ENCODE measurements at regions not wholly inside any gene's neighbourhood (a gene's known extent, or its start where the extent isn't known, plus 50 kb on each side); places are given as distances from the start of the nearest gene placed in this dataset.

DNA sequence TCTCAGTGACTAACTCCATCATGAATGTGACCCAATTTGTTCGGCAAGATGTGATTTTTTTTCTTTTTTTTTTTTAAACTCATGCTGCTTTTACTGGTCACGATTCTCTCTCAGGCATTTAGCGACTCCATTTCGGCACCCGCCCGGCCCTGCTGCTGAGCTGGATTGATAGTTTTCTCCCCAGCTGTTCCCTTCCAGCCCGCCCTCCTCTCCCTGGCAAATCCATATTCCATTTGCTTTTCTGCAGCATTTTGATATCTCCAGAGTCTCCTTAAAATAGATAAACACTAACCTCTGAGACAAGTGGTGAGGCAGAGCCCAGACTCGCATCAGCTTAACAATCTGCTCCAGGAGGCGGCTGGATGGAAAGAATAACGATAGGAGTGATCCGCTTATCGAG lies 55.5 kb upstream of the KATNAL1 start:
- DNase-seq (ENCODE audit: extremely low read depth in 1 of 4, low spot score in 3 of 4) (peak; percentile 43 to 69 (median 53)), FAIRE-seq (peak; percentile 52), ATAC-seq (peak; percentile 68)
- WGBS (ENCODE audit: insufficient coverage, low coverage, missing lambda C conversion rate) = 1% methylated on average over 12 of the region's 12 CpGs
- POLR2A ChIA-PET = interaction anchor here (0.6 to 1.0 kb wide), 5 partner anchors 11 to 663 kb away, joined by 3 to 4 read pairs (median 3); partner anchors contain the start of gene KATNAL1
- Histone ChIP-seq H3K4me3 (no peak overlapping the region), H3K4me2 (ENCODE audit: insufficient read depth, low read length) (peak overlapping the region; percentile 33), H4K20me1 (replicated peaks; ENCODE audit: control insufficient read depth, insufficient read depth, low read length) (no peaks in the 10 kb centered on the region), H3K9ac (ENCODE audit: insufficient read depth in 1 of 2, low read depth in 2 of 2, low read length in 2 of 2) (no peak overlapping the region), H3K4me1 (replicated peaks in 1 of 2; ENCODE audit: control insufficient read depth in 2 of 2, insufficient read depth in 2 of 2, low read length in 2 of 2) (peaks cover 10 to 19% of the 10 kb centered on the region in 2 experiments), H3K9me3 (replicated peaks; ENCODE audit: control insufficient read depth, insufficient read depth, low read depth, low read length) (no peaks in the 10 kb centered on the region), H3K27me3 (ENCODE audit: control insufficient read depth in 2 of 2, insufficient read depth in 2 of 2, low read length in 2 of 2) (no peaks in the 10 kb centered on the region; a peak in 1 of 5 replicates), H3K9me1 (ENCODE audit: control insufficient read depth, insufficient read depth, low read length) (no peaks in the 10 kb centered on the region), H3K79me2 (ENCODE audit: control insufficient read depth, insufficient read depth, low read length) (no peaks in the 10 kb centered on the region), H3K36me3 (ENCODE audit: control insufficient read depth, insufficient read depth, low read length) (no peaks in the 10 kb centered on the region), H2AFZ (ENCODE audit: low read depth, low read length) (no peak overlapping the region), H3K27ac (ENCODE audit: extremely low read depth, low read depth, low read length) (no peak overlapping the region)
- BruUV-seq (replicated peaks) = no TSS peak
- CTCF ChIA-PET (ENCODE audit: low intra/inter-chr PET ratio) = no interaction called here
- intact Hi-C loops (cut with micrococcal nuclease) (no loop called here), in situ Hi-C loops (cut with MboI) (no loop called here)
- TF ChIP-seq, protein P1, sequence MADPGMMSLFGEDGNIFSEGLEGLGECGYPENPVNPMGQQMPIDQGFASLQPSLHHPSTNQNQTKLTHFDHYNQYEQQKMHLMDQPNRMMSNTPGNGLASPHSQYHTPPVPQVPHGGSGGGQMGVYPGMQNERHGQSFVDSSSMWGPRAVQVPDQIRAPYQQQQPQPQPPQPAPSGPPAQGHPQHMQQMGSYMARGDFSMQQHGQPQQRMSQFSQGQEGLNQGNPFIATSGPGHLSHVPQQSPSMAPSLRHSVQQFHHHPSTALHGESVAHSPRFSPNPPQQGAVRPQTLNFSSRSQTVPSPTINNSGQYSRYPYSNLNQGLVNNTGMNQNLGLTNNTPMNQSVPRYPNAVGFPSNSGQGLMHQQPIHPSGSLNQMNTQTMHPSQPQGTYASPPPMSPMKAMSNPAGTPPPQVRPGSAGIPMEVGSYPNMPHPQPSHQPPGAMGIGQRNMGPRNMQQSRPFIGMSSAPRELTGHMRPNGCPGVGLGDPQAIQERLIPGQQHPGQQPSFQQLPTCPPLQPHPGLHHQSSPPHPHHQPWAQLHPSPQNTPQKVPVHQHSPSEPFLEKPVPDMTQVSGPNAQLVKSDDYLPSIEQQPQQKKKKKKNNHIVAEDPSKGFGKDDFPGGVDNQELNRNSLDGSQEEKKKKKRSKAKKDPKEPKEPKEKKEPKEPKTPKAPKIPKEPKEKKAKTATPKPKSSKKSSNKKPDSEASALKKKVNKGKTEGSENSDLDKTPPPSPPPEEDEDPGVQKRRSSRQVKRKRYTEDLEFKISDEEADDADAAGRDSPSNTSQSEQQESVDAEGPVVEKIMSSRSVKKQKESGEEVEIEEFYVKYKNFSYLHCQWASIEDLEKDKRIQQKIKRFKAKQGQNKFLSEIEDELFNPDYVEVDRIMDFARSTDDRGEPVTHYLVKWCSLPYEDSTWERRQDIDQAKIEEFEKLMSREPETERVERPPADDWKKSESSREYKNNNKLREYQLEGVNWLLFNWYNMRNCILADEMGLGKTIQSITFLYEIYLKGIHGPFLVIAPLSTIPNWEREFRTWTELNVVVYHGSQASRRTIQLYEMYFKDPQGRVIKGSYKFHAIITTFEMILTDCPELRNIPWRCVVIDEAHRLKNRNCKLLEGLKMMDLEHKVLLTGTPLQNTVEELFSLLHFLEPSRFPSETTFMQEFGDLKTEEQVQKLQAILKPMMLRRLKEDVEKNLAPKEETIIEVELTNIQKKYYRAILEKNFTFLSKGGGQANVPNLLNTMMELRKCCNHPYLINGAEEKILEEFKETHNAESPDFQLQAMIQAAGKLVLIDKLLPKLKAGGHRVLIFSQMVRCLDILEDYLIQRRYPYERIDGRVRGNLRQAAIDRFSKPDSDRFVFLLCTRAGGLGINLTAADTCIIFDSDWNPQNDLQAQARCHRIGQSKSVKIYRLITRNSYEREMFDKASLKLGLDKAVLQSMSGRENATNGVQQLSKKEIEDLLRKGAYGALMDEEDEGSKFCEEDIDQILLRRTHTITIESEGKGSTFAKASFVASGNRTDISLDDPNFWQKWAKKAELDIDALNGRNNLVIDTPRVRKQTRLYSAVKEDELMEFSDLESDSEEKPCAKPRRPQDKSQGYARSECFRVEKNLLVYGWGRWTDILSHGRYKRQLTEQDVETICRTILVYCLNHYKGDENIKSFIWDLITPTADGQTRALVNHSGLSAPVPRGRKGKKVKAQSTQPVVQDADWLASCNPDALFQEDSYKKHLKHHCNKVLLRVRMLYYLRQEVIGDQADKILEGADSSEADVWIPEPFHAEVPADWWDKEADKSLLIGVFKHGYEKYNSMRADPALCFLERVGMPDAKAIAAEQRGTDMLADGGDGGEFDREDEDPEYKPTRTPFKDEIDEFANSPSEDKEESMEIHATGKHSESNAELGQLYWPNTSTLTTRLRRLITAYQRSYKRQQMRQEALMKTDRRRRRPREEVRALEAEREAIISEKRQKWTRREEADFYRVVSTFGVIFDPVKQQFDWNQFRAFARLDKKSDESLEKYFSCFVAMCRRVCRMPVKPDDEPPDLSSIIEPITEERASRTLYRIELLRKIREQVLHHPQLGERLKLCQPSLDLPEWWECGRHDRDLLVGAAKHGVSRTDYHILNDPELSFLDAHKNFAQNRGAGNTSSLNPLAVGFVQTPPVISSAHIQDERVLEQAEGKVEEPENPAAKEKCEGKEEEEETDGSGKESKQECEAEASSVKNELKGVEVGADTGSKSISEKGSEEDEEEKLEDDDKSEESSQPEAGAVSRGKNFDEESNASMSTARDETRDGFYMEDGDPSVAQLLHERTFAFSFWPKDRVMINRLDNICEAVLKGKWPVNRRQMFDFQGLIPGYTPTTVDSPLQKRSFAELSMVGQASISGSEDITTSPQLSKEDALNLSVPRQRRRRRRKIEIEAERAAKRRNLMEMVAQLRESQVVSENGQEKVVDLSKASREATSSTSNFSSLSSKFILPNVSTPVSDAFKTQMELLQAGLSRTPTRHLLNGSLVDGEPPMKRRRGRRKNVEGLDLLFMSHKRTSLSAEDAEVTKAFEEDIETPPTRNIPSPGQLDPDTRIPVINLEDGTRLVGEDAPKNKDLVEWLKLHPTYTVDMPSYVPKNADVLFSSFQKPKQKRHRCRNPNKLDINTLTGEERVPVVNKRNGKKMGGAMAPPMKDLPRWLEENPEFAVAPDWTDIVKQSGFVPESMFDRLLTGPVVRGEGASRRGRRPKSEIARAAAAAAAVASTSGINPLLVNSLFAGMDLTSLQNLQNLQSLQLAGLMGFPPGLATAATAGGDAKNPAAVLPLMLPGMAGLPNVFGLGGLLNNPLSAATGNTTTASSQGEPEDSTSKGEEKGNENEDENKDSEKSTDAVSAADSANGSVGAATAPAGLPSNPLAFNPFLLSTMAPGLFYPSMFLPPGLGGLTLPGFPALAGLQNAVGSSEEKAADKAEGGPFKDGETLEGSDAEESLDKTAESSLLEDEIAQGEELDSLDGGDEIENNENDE (IDR thresholded peaks at IDR 0.05; ENCODE audit: low read depth, low read length) = no peak
- peak; percentile 66; the same call in 1 of the 2 replicates for TF ChIP-seq KLF16 (IDR thresholded peaks at IDR 0.05)
- 0 out of 2 replicates have a peak, but pooled peaks have one; percentile 26 for TF ChIP-seq FOXM1 (IDR thresholded peaks at IDR 0.05; ENCODE audit: low read depth)
- no peak for TF ChIP-seq FOXM1 (CRISPR knock-in tag; IDR thresholded peaks at IDR 0.05; ENCODE audit: low read depth)
- TF ChIP-seq ZNF184 (CRISPR knock-in tag; IDR thresholded peaks at IDR 0.05) = no peak
- peak; percentile 45 to 47; a peak in 2 of 4 replicates for TF ChIP-seq TRIM24 (IDR thresholded peaks at IDR 0.05)
- TF ChIP-seq L3MBTL2 (IDR thresholded peaks at IDR 0.05) = no peak
- TF ChIP-seq POLR2AphosphoS2 (IDR thresholded peaks at IDR 0.05; ENCODE audit: low read length) = no peak
- no peak for TF ChIP-seq TAF15 (IDR thresholded peaks at IDR 0.05; ENCODE audit: low read depth, low read length)
- peak; percentile 74 for TF ChIP-seq NCOR1 (IDR thresholded peaks at IDR 0.05)
- TF ChIP-seq, protein P2, sequence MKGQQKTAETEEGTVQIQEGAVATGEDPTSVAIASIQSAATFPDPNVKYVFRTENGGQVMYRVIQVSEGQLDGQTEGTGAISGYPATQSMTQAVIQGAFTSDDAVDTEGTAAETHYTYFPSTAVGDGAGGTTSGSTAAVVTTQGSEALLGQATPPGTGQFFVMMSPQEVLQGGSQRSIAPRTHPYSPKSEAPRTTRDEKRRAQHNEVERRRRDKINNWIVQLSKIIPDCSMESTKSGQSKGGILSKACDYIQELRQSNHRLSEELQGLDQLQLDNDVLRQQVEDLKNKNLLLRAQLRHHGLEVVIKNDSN (CRISPR knock-in tag; IDR thresholded peaks at IDR 0.05) = no peak
